CD14-positive monocyte (primary cell): ENCODE measurements at regions not wholly inside any gene's neighbourhood (a gene's known extent, or its start where the extent isn't known, plus 50 kb on each side); places are given as distances from the start of the nearest gene placed in this dataset.

ENCODE experiments used
- DNase-seq, 3 donors: peaks; one replicate each; pipeline ENCODE4 v3.0.0-alpha.2; 2011 to 2022
- H2AFZ ChIP-seq: 2 replicates; pipeline ENCODE4 v1.6.0; 2012; ENCODE audit warnings: mild to moderate bottlenecking, low read depth, low read length, inconsistent platforms; ENCODE audit not compliant: insufficient read depth, poor library complexity, severe bottlenecking
- H3K27ac ChIP-seq, 2 donors: 1 replicate in 1 of 2; 2 replicates in 1 of 2; pipeline ENCODE4 v1.5.1; 2012 to 2013; ENCODE audit warnings: low read length in 2 of 2, control low read depth in 1 of 2, inconsistent platforms in 1 of 2, low read depth in 1 of 2, mild to moderate bottlenecking in 1 of 2
- H3K27me3 ChIP-seq, 2 donors: one replicate each; pipeline versions ENCODE4 v1.6.0 to v1.6.1; 2011 to 2013; ENCODE audit warnings: low read length in 2 of 2; ENCODE audit not compliant: control insufficient read depth in 2 of 2, insufficient read depth in 2 of 2
- H3K36me3 ChIP-seq, 2 donors: replicated peaks in 1 of 2; 1 replicate in 1 of 2; 2 replicates in 1 of 2; pipeline versions ENCODE4 v1.5.1 to v1.6.1; 2012 to 2013; ENCODE audit warnings: low read length in 2 of 2, control low read depth in 1 of 2, inconsistent platforms in 1 of 2, mild to moderate bottlenecking in 1 of 2; ENCODE audit not compliant: insufficient read depth in 2 of 2, control insufficient read depth in 1 of 2
- H3K4me1 ChIP-seq, 2 donors: 1 replicate in 1 of 2; 2 replicates in 1 of 2; pipeline versions ENCODE4 v1.5.1 to v1.6.1; 2012 to 2013; ENCODE audit warnings: low read length in 2 of 2, control low read depth in 1 of 2, inconsistent platforms in 1 of 2, mild to moderate bottlenecking in 1 of 2, moderate library complexity in 1 of 2; ENCODE audit not compliant: insufficient read depth in 2 of 2, control insufficient read depth in 1 of 2
- H3K4me2 ChIP-seq: replicated peaks from 2 replicates; pipeline ENCODE3; 2012; ENCODE audit warnings: low read length, moderate library complexity, mild to moderate bottlenecking; ENCODE audit not compliant: poor library complexity, severe bottlenecking; ENCODE audit errors: extremely low read depth
- H3K4me3 ChIP-seq, 3 experiments: fragments of 200-600 bp in 1 of 3; sonication (generic) in 1 of 3; replicated peaks in 1 of 3; 1 replicate in 2 of 3; 2 replicates in 1 of 3; pipeline ENCODE4 v1.5.1; 2011 to 2013; ENCODE audit warnings: low read length in 3 of 3, mild to moderate bottlenecking in 3 of 3, control low read depth in 2 of 3, low read depth in 2 of 3, inconsistent platforms in 1 of 3, moderate library complexity in 1 of 3
- H3K79me2 ChIP-seq: 2 replicates; pipeline ENCODE4 v1.6.0; 2012; ENCODE audit warnings: mild to moderate bottlenecking, control low read depth, inconsistent platforms, low read length, moderate library complexity; ENCODE audit not compliant: insufficient read depth
- H3K9ac ChIP-seq: 2 replicates; pipeline ENCODE4 v1.6.0; 2017; ENCODE audit warnings: low read length, mild to moderate bottlenecking; ENCODE audit not compliant: insufficient read depth, poor library complexity, severe bottlenecking
- H3K9me3 ChIP-seq, 2 donors: replicated peaks in 1 of 2; 1 replicate in 1 of 2; 2 replicates in 1 of 2; pipeline versions ENCODE4 v1.5.1 to v1.6.1; 2012 to 2013; ENCODE audit warnings: low read length in 2 of 2, control low read depth in 1 of 2; ENCODE audit not compliant: control insufficient read depth in 1 of 2, insufficient read depth in 1 of 2
- H4K20me1 ChIP-seq: 2 replicates; pipeline ENCODE4 v1.6.0; 2012; ENCODE audit warnings: mild to moderate bottlenecking, low read length, control low read depth, moderate library complexity; ENCODE audit not compliant: insufficient read depth
- H3K27ac Mint-ChIP-seq, 7 donors: one replicate each; pipeline ENCODE4 v1.8.0; 2020; ENCODE audit warnings: mild to moderate bottlenecking in 7 of 7, mixed read lengths in 7 of 7, moderate library complexity in 6 of 7, inconsistent platforms in 2 of 7
- H3K27me3 Mint-ChIP-seq, 3 donors: one replicate each; pipeline ENCODE4 v1.8.0; 2021 to 2022; ENCODE audit warnings: low read depth in 3 of 3, mild to moderate bottlenecking in 3 of 3, mixed read lengths in 3 of 3, moderate library complexity in 3 of 3, inconsistent platforms in 1 of 3
- H3K36me3 Mint-ChIP-seq, 2 donors: one replicate each; pipeline ENCODE4 v1.8.0; 2020; ENCODE audit warnings: mixed read lengths in 2 of 2, inconsistent platforms in 1 of 2, mild to moderate bottlenecking in 1 of 2
- H3K4me1 Mint-ChIP-seq: one replicate; pipeline ENCODE4 v1.8.0; 2020; ENCODE audit warnings: mild to moderate bottlenecking, mixed read lengths
- H3K4me3 Mint-ChIP-seq, 2 donors: one replicate each; pipeline ENCODE4 v1.8.0; 2020; ENCODE audit warnings: mild to moderate bottlenecking in 2 of 2, mixed read lengths in 2 of 2, moderate library complexity in 1 of 2
- H3K9me3 Mint-ChIP-seq, 7 donors: one replicate each; pipeline ENCODE4 v1.8.0; 2020 to 2022; ENCODE audit warnings: mixed read lengths in 7 of 7, mild to moderate bottlenecking in 6 of 7, moderate library complexity in 6 of 7, inconsistent platforms in 2 of 7
- CTCF ChIP-seq: fragments of 200-600 bp; IDR thresholded peaks from one replicate; pipeline ENCODE4 v1.8.0; 2022; ENCODE audit warnings: antibody characterized with exemption, mild to moderate bottlenecking
- WGBS: methylation state at CpG from one replicate; pipeline ENCODE4 v1.1.5; 2013; ENCODE audit warnings: missing lambda C conversion rate; ENCODE audit not compliant: insufficient coverage; 5-methylcytosine and 5-hydroxymethylcytosine counted together
- intact Hi-C, 2 donors: fragments of 100-400 bp; cut with micrococcal nuclease; formaldehyde crosslinking; loops; one replicate each; pipeline versions ENCODE4 v1.15.0 to v1.15.1; 2023

GRCh38 chr12:28811457-28811856, 337.6 kb upstream of the FAR2 start:
- H3K79me2 ChIP-seq: no peaks in the 10 kb centered on the region
- H3K27me3 Mint-ChIP-seq: peaks cover 0 to 7% (median 0%) of the 10 kb centered on the region in 3 donors
- no peak overlapping the region for H3K4me3 Mint-ChIP-seq
- peaks cover 3% of the 10 kb centered on the region in 2 donors for H3K27me3 ChIP-seq
- no peak overlapping the region for H3K27ac ChIP-seq
- H3K36me3 Mint-ChIP-seq: no peaks in the 10 kb centered on the region
- WGBS: 97% methylated on average over 5 of the region's 5 CpGs
- intact Hi-C loops: no loop called here
- no peak for TF ChIP-seq CTCF
- no peak overlapping the region for H3K9ac ChIP-seq
- H3K4me3 ChIP-seq: no peak overlapping the region
- no peaks in the 10 kb centered on the region for H3K9me3 ChIP-seq
- H3K36me3 ChIP-seq: no peaks in the 10 kb centered on the region
- H2AFZ ChIP-seq: no peak overlapping the region
- no peaks in the 10 kb centered on the region for H3K4me1 Mint-ChIP-seq
- peaks cover 2 to 13% (median 5%) of the 10 kb centered on the region in 7 donors for H3K9me3 Mint-ChIP-seq
- no peak for DNase-seq
- no peak overlapping the region for H3K4me2 ChIP-seq
- no peaks in the 10 kb centered on the region for H3K4me1 ChIP-seq
- no peaks in the 10 kb centered on the region for H4K20me1 ChIP-seq
- no peak overlapping the region for H3K27ac Mint-ChIP-seq

- peaks cover 0 to 4% (median 0%) of the 10 kb centered on the region in 3 donors for H3K27me3 Mint-ChIP-seq
- H3K9ac ChIP-seq: no peak overlapping the region
- no peak overlapping the region for H3K4me3 Mint-ChIP-seq
- no peaks in the 10 kb centered on the region for H3K4me1 ChIP-seq
- no peaks in the 10 kb centered on the region for H3K4me1 Mint-ChIP-seq
- peaks cover 0 to 3% of the 10 kb centered on the region in 2 donors for H3K9me3 ChIP-seq
- no peaks in the 10 kb centered on the region for H4K20me1 ChIP-seq
- H3K27ac Mint-ChIP-seq: no peak overlapping the region
- peaks cover 2 to 8% (median 4%) of the 10 kb centered on the region in 7 donors for H3K9me3 Mint-ChIP-seq
- WGBS: 90% methylated on average over 4 of the region's 4 CpGs
- H3K79me2 ChIP-seq: no peaks in the 10 kb centered on the region
- intact Hi-C loops: no loop called here
- no peaks in the 10 kb centered on the region for H3K36me3 ChIP-seq
- DNase-seq: no peak
- H3K36me3 Mint-ChIP-seq: no peaks in the 10 kb centered on the region
- no peak overlapping the region for H2AFZ ChIP-seq
- no peaks in the 10 kb centered on the region for H3K27me3 ChIP-seq
- H3K4me3 ChIP-seq: no peak overlapping the region
- H3K27ac ChIP-seq: no peak overlapping the region
- no peak for TF ChIP-seq CTCF
- no peak overlapping the region for H3K4me2 ChIP-seq
These were observed 334.8 kb upstream of the FAR2 start for GRCh38 chr12:28814246-28814645.
